Retinal pigment epithelial cell (primary cell): ENCODE measurements at regions not wholly inside any gene's neighbourhood (a gene's known extent, or its start where the extent isn't known, plus 50 kb on each side); places are given as distances from the start of the nearest gene placed in this dataset.

Experiments used
- DNase-seq: peaks from one replicate; pipeline ENCODE4 v3.0.0-alpha.2; 2010; ENCODE audit warnings: low read depth
- H3K4me3 ChIP-seq: 2 replicates; pipeline ENCODE4 v1.5.1; 2011; ENCODE audit warnings: mild to moderate bottlenecking, low read length, control low read depth, moderate library complexity
- CTCF ChIP-seq: conservative IDR thresholded peaks from 2 replicates; pipeline ENCODE4 v1.5.1; 2011; ENCODE audit warnings: low read depth, low read length, control low read depth, inconsistent platforms

DNA sequence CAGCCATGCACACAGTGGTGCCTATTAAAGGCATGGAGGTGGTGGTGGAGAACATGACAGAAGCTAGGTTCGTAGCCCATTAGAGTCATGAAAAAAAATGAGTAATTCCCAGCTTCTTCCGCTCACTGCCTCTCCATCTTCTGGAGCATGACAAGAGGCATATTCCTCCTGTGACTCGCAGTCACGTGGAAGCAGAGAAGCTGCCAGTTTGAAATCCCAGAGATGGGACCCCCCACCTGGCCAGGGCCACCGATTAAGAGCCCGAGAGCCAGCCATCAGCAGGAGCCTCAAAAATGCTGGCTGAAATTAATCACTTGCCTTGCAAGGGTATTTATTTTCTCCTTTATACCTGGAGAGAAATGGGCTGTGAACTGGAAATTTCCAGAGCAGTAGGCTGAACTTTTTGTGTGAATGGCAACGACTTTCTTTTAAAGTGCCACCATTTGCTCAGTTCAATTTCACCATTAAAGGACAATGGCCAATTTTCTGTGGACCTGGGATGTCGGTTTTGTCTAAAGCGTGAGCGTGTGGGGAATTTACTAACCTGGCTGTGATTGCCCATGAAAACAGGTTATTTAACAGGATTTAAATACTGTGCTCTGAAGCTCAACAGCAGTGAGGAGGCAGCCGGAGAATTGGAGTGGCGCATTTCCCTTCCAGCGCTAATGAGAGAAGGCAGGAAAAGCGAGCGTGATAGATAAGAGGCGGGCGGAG lies 189.7 kb upstream of the SDK2 start:
- TF ChIP-seq CTCF: no peak
- H3K4me3 ChIP-seq: no peak overlapping the region
- DNase-seq: no peak

DNA sequence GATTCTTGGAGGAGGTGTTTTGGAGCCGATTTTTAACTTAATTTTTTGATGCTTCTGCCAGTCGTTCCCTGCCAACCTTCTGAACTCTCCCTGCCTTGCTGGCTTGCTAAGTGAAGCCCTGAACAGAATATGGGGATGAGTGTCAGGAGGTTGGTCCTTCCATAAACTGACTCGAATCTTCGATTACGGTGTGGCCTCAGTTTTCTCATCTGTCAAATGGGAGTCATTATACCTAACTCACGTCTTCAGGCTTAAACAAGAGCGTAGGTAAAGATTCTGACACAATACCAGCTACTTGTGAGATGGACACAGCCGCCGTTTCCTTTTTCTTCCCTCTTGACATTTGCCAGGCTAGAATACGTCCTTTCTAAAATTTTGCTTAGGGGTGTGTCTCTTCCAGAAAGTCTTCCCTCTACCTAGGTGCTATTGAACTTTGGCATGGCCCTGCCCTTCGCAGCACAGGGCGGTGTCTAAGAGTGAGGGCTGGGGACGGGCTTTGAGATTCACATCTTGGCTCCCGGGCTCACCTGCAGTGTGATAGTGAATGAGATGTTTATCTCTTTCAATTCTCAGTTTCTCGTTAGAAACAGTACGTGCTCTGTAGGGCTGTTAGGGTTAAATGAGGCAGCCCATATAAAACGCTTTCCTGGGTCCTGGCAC lies 190.6 kb upstream of the SDK2 start:
- no peak for DNase-seq
- H3K4me3 ChIP-seq: no peak overlapping the region
- TF ChIP-seq CTCF: no peak

DNA sequence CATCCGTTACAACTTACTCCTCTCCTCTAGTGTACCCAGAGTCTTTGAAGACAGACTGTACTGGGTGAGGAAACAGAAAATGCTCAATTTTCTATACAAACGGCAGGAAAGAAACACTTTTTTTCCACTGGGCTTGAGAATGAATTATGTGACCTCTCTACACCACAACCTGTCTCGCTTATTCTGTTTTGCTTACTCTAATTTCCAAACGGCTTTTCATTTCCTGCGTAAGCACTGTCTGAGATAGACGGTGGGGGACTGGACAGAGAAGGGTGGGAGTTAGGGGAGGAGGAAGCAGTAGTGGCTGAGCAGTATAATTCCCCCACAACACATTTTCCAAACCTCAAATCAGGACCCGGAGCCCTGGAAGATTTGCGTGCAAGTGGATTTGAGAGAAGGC lies 191.4 kb upstream of the SDK2 start:
- no peak for DNase-seq
- no peak for TF ChIP-seq CTCF
- no peak overlapping the region for H3K4me3 ChIP-seq

DNA sequence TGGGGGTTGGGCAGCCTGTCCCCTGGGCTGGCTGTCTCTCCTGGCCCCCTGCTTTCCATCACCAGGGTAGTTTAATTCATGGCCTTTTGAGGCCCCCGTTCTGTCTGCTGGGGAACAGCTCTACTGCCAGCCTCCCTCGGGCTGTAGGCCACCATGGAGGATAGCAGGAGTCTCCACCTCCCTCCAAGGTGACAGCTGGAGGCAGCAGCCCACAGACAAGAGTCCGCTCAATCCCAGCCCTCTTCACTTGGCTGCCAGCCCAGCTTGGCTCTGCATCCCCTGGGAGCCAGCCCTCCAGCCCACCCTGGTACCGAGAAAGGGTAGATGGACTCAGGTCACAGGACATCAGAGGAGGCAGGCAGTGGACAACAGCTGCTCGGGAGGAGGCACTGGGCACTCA lies 194.6 kb upstream of the SDK2 start:
- no peak for TF ChIP-seq CTCF
- H3K4me3 ChIP-seq: no peak overlapping the region
- no peak for DNase-seq

GRCh38 chr17:73840829-73841228 lies 196.6 kb upstream of the SDK2 start:
- no peak for TF ChIP-seq CTCF
- DNase-seq: no peak
- no peak overlapping the region for H3K4me3 ChIP-seq

- peak; percentile 21 for TF ChIP-seq CTCF
- DNase-seq: no peak
- H3K4me3 ChIP-seq: no peak overlapping the region
These were observed 197.3 kb upstream of the SDK2 start for GRCh38 chr17:73841431-73842060.
